SK-N-SH (cell line): ENCODE measurements at regions not wholly inside any gene's neighbourhood (a gene's known extent, or its start where the extent isn't known, plus 50 kb on each side); places are given as distances from the start of the nearest gene placed in this dataset.

Experiments
- CTCF ChIA-PET: fragments of 300-600, 350-600 bp; formaldehyde crosslinking; extraction: SDS; loops from one replicate; lab custom pipeline; 2021; lab: Yijun Ruan, JAX
- POLR2A ChIA-PET: fragments of 350-600 bp; sonication (Branson Sonifier 250); formaldehyde crosslinking; extraction: SDS; loops from one replicate; lab custom pipeline; 2020; ENCODE audit warnings: antibody characterized with exemption, inconsistent platforms; lab: Yijun Ruan, JAX
- DNase-seq: peaks from one replicate; pipeline ENCODE4 v3.0.0; 2012
- H2AFZ ChIP-seq: fragments of 200-600 bp; sonication (generic); 2 replicates; pipeline ENCODE4 v1.8.1; 2016; ENCODE audit warnings: antibody characterized with exemption, mild to moderate bottlenecking, low read depth
- H3F3A ChIP-seq: fragments of 200-600 bp; sonication (generic); replicated peaks from 2 replicates; pipeline ENCODE3; 2016; ENCODE audit warnings: antibody characterized with exemption, mild to moderate bottlenecking; ENCODE audit not compliant: insufficient read depth
- H3K27ac ChIP-seq, 2 experiments: fragments of 200-500 bp in 1 of 2; fragments of 200-600 bp in 1 of 2; sonication (Bioruptor generic) in 1 of 2; sonication (generic), shearing (Covaris generic) in 1 of 2; 2 replicates each; pipeline versions ENCODE4 v1.5.1 to v1.6.1; 2014 to 2016; ENCODE audit warnings: low read depth in 2 of 2, inconsistent platforms in 1 of 2, low read length in 1 of 2, mild to moderate bottlenecking in 1 of 2, mixed read lengths in 1 of 2
- H3K27me3 ChIP-seq: fragments of 200-600 bp; sonication (generic), shearing (Covaris generic); 2 replicates; pipeline ENCODE4 v1.6.1; 2016; ENCODE audit warnings: mixed run types; ENCODE audit not compliant: insufficient read depth
- H3K36me3 ChIP-seq, 2 experiments: fragments of 200-500 bp in 1 of 2; fragments of 200-600 bp in 1 of 2; sonication (Bioruptor generic) in 1 of 2; sonication (generic) in 1 of 2; replicated peaks in 1 of 2; 2 replicates each; pipeline versions ENCODE3 to v1.5.1; 2014 to 2016; ENCODE audit warnings: low read length in 1 of 2, mild to moderate bottlenecking in 1 of 2; ENCODE audit not compliant: insufficient read depth in 2 of 2, control insufficient read depth in 1 of 2
- H3K4me1 ChIP-seq, 2 experiments: fragments of 200-500 bp in 1 of 2; fragments of 200-600 bp in 1 of 2; sonication (Bioruptor generic) in 1 of 2; sonication (generic), shearing (Covaris generic) in 1 of 2; 2 replicates each; pipeline versions ENCODE4 v1.5.1 to v1.6.1; 2014 to 2016; ENCODE audit warnings: low read depth in 1 of 2, low read length in 1 of 2, mixed run types in 1 of 2; ENCODE audit not compliant: insufficient read depth in 2 of 2, control insufficient read depth in 1 of 2
- H3K4me2 ChIP-seq: fragments of 200-600 bp; sonication (generic), shearing (Covaris generic); 2 replicates; pipeline ENCODE4 v1.6.1; 2017; ENCODE audit warnings: mixed run types
- H3K4me3 ChIP-seq, 2 experiments: fragments of 200-500 bp in 1 of 2; fragments of 200-600 bp in 1 of 2; sonication (Bioruptor generic) in 1 of 2; sonication (generic), shearing (Covaris generic) in 1 of 2; 2 replicates each; pipeline versions ENCODE4 v1.5.1 to v1.8.1; 2014 to 2016; ENCODE audit warnings: low read depth in 2 of 2, inconsistent platforms in 1 of 2, low read length in 1 of 2, mild to moderate bottlenecking in 1 of 2, mixed read lengths in 1 of 2, moderate library complexity in 1 of 2
- H3K79me2 ChIP-seq: fragments of 200-600 bp; sonication (generic); 2 replicates; pipeline ENCODE4 v1.8.1; 2017; ENCODE audit warnings: mild to moderate bottlenecking; ENCODE audit not compliant: insufficient read depth
- H3K9ac ChIP-seq: fragments of 200-600 bp; sonication (generic); 2 replicates; pipeline ENCODE4 v1.6.1; 2017; ENCODE audit warnings: mixed run types
- H3K9me2 ChIP-seq: fragments of 200-600 bp; sonication (generic); 2 replicates; pipeline ENCODE4 v1.6.1; 2017; ENCODE audit warnings: mixed run types
- H3K9me3 ChIP-seq: fragments of 200-600 bp; sonication (generic); 2 replicates; pipeline ENCODE4 v1.6.1; 2017; ENCODE audit warnings: mixed run types, mild to moderate bottlenecking, moderate library complexity
- H4K20me1 ChIP-seq: fragments of 200-600 bp; sonication (generic); 2 replicates; pipeline ENCODE4 v1.6.1; 2017; ENCODE audit warnings: mild to moderate bottlenecking, mixed run types; ENCODE audit not compliant: insufficient read depth
- CTCF ChIP-seq: fragments of 200-600 bp; sonication (generic); IDR thresholded peaks from 2 replicates; pipeline ENCODE4 v1.6.1; 2017; ENCODE audit warnings: antibody characterized with exemption, mild to moderate bottlenecking, moderate library complexity
- ELF1 ChIP-seq: IDR thresholded peaks from 2 replicates; pipeline ENCODE4 v1.4.0; 2012
- FOSL2 ChIP-seq: IDR thresholded peaks from 2 replicates; pipeline ENCODE4 v1.4.0; 2012; ENCODE audit warnings: low read depth, mild to moderate bottlenecking, moderate library complexity, borderline replicate concordance
- FOXJ3 ChIP-seq: sonication (generic); formaldehyde crosslinking; IDR thresholded peaks from 2 replicates; pipeline ENCODE4 v1.5.1; 2020; ENCODE audit warnings: mild to moderate bottlenecking, missing genetic modification reagents
- GABPA ChIP-seq: IDR thresholded peaks from 2 replicates; pipeline ENCODE4 v1.4.0; 2012; ENCODE audit warnings: low read depth, mild to moderate bottlenecking
- GATA2 ChIP-seq: sonication (generic); formaldehyde crosslinking; IDR thresholded peaks from 2 replicates; pipeline ENCODE4 v1.5.0; 2020; ENCODE audit warnings: mild to moderate bottlenecking, missing genetic modification reagents
- IRF3 ChIP-seq: fragments of 150-350 bp; IDR thresholded peaks from 2 replicates; pipeline ENCODE4 v1.6.1; 2016; ENCODE audit warnings: mild to moderate bottlenecking, low read depth, low read length
- MEF2A ChIP-seq: IDR thresholded peaks from 2 replicates; pipeline ENCODE4 v1.4.0; 2012; ENCODE audit warnings: low read depth, borderline replicate concordance
- NFIC ChIP-seq: IDR thresholded peaks from 2 replicates; pipeline ENCODE4 v1.4.0; 2012; ENCODE audit warnings: borderline replicate concordance
- NRF1 ChIP-seq: IDR thresholded peaks from 2 replicates; pipeline ENCODE4 v1.6.1; 2012; ENCODE audit warnings: low read depth, mild to moderate bottlenecking, low read length
- PBX3 ChIP-seq: IDR thresholded peaks from 2 replicates; pipeline ENCODE4; 2012
- POLR2AphosphoS5 ChIP-seq: IDR thresholded peaks from 2 replicates; pipeline ENCODE4 v1.6.1; 2012; ENCODE audit warnings: low read depth, low read length
- REST ChIP-seq: IDR thresholded peaks from 2 replicates; pipeline ENCODE4 v1.6.1; 2012; ENCODE audit warnings: mild to moderate bottlenecking, low read depth, low read length, moderate library complexity
- RFX5 ChIP-seq: IDR thresholded peaks from 2 replicates; pipeline ENCODE4 v1.6.1; 2012; ENCODE audit warnings: mild to moderate bottlenecking, improper control_type of control experiment, low read length
- SIN3A ChIP-seq: IDR thresholded peaks from 2 replicates; pipeline ENCODE4 v1.6.1; 2012; ENCODE audit warnings: low read depth, mild to moderate bottlenecking, low read length, moderate library complexity, borderline replicate concordance
- SMC3 ChIP-seq: IDR thresholded peaks from 2 replicates; pipeline ENCODE4 v1.6.1; 2012; ENCODE audit warnings: low read depth, low read length, improper control_type of control experiment
- TAF1 ChIP-seq: IDR thresholded peaks from 2 replicates; pipeline ENCODE4 v1.6.1; 2012; ENCODE audit warnings: low read depth, mild to moderate bottlenecking, low read length, moderate library complexity, borderline replicate concordance
- TCF12 ChIP-seq: IDR thresholded peaks from 2 replicates; pipeline ENCODE4 v1.4.0; 2012
- TEAD4 ChIP-seq: IDR thresholded peaks from 2 replicates; pipeline ENCODE4 v1.4.0; 2012; ENCODE audit warnings: mild to moderate bottlenecking, borderline replicate concordance; ENCODE audit not compliant: insufficient read depth
- USF1 ChIP-seq: IDR thresholded peaks from 2 replicates; pipeline ENCODE4 v1.4.0; 2012; ENCODE audit warnings: low read depth, borderline replicate concordance
- WGBS: methylation state at CpG from one replicate; pipeline ENCODE4 v1.1.6; 2017; ENCODE audit warnings: low lambda C conversion rate; 5-methylcytosine and 5-hydroxymethylcytosine counted together

GRCh38 chr12:18998343-18999261, 130.9 kb upstream of the PLEKHA5 start (continued):
- TF ChIP-seq IRF3 (no peak), NRF1 (no peak), TAF1 (peak; percentile 31; the same call in 1 of the 2 replicates), FOSL2 (peak; percentile 91), ELF1 (no peak), GATA2 (no peak), TEAD4 (peak; percentile 88), SMC3 (no peak), RFX5 (no peak), PBX3 (peak; percentile 93), GABPA (no peak), MEF2A (peak; percentile 53; the same call in 1 of the 2 replicates)

GRCh38 chr12:19000836-19001235, 128.7 kb upstream of the PLEKHA5 start:
- H2AFZ ChIP-seq: no peak overlapping the region
- H3K27ac ChIP-seq: no peak overlapping the region
- no peaks in the 10 kb centered on the region for H3K27me3 ChIP-seq
- H3K9me2 ChIP-seq: no peaks in the 10 kb centered on the region
- H3F3A ChIP-seq: peaks cover 30% of the 10 kb centered on the region
- H4K20me1 ChIP-seq: no peaks in the 10 kb centered on the region
- no peak for DNase-seq
- no peak overlapping the region for H3K4me3 ChIP-seq
- H3K36me3 ChIP-seq: no peaks in the 10 kb centered on the region
- 92% methylated on average over 2 of the region's 2 CpGs for WGBS
- H3K4me1 ChIP-seq: peaks cover 4 to 6% of the 10 kb centered on the region in 2 experiments; a peak in 1 of 4 replicates
- H3K9me3 ChIP-seq: no peaks in the 10 kb centered on the region
- ChIA-PET CTCF (no interaction called here), POLR2A (no interaction called here)
- peaks cover under 1% of the 10 kb centered on the region; the same call in 1 of the 2 replicates for H3K79me2 ChIP-seq
- no peak overlapping the region for H3K4me2 ChIP-seq
- H3K9ac ChIP-seq: no peak overlapping the region
- TF ChIP-seq NFIC (no peak), FOXJ3 (CRISPR knock-in tag) (no peak), FOSL2 (no peak), NRF1 (no peak), RFX5 (no peak), SIN3A (no peak), REST (no peak), TEAD4 (no peak), IRF3 (no peak), TCF12 (no peak), TAF1 (no peak), USF1 (no peak), POLR2AphosphoS5 (no peak), CTCF (no peak)
